Mesendoderm (in vitro differentiated cells): ENCODE measurements at regions not wholly inside any gene's neighbourhood (a gene's known extent, or its start where the extent isn't known, plus 50 kb on each side); places are given as distances from the start of the nearest gene placed in this dataset.

Experiments used
- DNase-seq: peaks from one replicate; pipeline ENCODE4 v3.0.0; 2013
- H2AK5ac ChIP-seq: 2 replicates; pipeline ENCODE4 v1.6.1; 2013; ENCODE audit warnings: low read length, inconsistent platforms
- H2BK120ac ChIP-seq: 2 replicates; pipeline ENCODE4 v1.6.1; 2013; ENCODE audit warnings: low read depth, mild to moderate bottlenecking, low read length, moderate library complexity, mixed read lengths
- H2BK15ac ChIP-seq: replicated peaks from 2 replicates; pipeline ENCODE4 v1.6.1; 2013; ENCODE audit warnings: low read depth, mild to moderate bottlenecking, moderate library complexity
- H2BK5ac ChIP-seq: 2 replicates; pipeline ENCODE4 v1.6.1; 2013; ENCODE audit warnings: low read length, inconsistent platforms
- H3K18ac ChIP-seq: 2 replicates; pipeline ENCODE4 v1.6.1; 2013; ENCODE audit warnings: mild to moderate bottlenecking, low read length, mixed read lengths
- H3K23ac ChIP-seq: one replicate; pipeline ENCODE4 v1.6.1; 2013; ENCODE audit warnings: low read length
- H3K27ac ChIP-seq: 2 replicates; pipeline ENCODE4 v1.5.1; 2013; ENCODE audit warnings: low read depth, mild to moderate bottlenecking, inconsistent platforms, low read length, moderate library complexity
- H3K27me3 ChIP-seq: 2 replicates; pipeline ENCODE4 v1.6.1; 2013; ENCODE audit warnings: low read length, control low read depth, mild to moderate bottlenecking, inconsistent platforms; ENCODE audit not compliant: insufficient read depth, poor library complexity
- H3K36me3 ChIP-seq: 2 replicates; pipeline ENCODE4 v1.6.1; 2013; ENCODE audit warnings: low read length, inconsistent platforms; ENCODE audit not compliant: control insufficient read depth, insufficient read depth
- H3K4ac ChIP-seq: one replicate; pipeline ENCODE4 v1.6.1; 2013; ENCODE audit warnings: low read depth, mild to moderate bottlenecking, low read length, moderate library complexity
- H3K4me1 ChIP-seq: 2 replicates; pipeline ENCODE4 v1.6.1; 2013; ENCODE audit warnings: low read depth, low read length, inconsistent platforms; ENCODE audit not compliant: control insufficient read depth
- H3K4me2 ChIP-seq: 2 replicates; pipeline ENCODE4 v1.6.1; 2013; ENCODE audit warnings: low read length
- H3K4me3 ChIP-seq: 2 replicates; pipeline ENCODE4 v1.5.1; 2013; ENCODE audit warnings: mild to moderate bottlenecking, low read length
- H3K56ac ChIP-seq: one replicate; pipeline ENCODE4 v1.6.1; 2013; ENCODE audit warnings: low read length
- H3K79me1 ChIP-seq: 2 replicates; pipeline ENCODE4 v1.6.1; 2013; ENCODE audit warnings: low read length, inconsistent platforms
- H3K79me2 ChIP-seq: 2 replicates; pipeline ENCODE4 v1.6.1; 2013; ENCODE audit warnings: mild to moderate bottlenecking, low read length; ENCODE audit not compliant: control insufficient read depth, insufficient read depth
- H3K9ac ChIP-seq: 2 replicates; pipeline ENCODE4 v1.6.1; 2013; ENCODE audit warnings: low read length, inconsistent platforms
- H4K5ac ChIP-seq: one replicate; pipeline ENCODE4 v1.6.1; 2013; ENCODE audit warnings: low read length
- H4K8ac ChIP-seq: one replicate; pipeline ENCODE4 v1.6.1; 2013; ENCODE audit warnings: low read depth, mild to moderate bottlenecking, control low read depth, low read length, moderate library complexity
- WGBS: extraction: QIAGEN DNeasy Blood & Tissue Kit; methylation state at CpG from one replicate; pipeline ENCODE4 v1.1.7; 2013; ENCODE audit warnings: low lambda C conversion rate, missing lambda C conversion rate; ENCODE audit not compliant: insufficient coverage; ENCODE audit errors: extremely low coverage; 5-methylcytosine and 5-hydroxymethylcytosine counted together

- Histone ChIP-seq H3K79me1 (no peaks in the 10 kb centered on the region), H3K56ac (no peak overlapping the region), H3K23ac (no peak overlapping the region), H3K9ac (no peak overlapping the region), H2BK5ac (no peak overlapping the region), H3K36me3 (no peaks in the 10 kb centered on the region), H3K4me3 (no peak overlapping the region), H4K5ac (no peak overlapping the region), H3K27me3 (no peaks in the 10 kb centered on the region), H3K27ac (no peak overlapping the region), H3K4me1 (no peaks in the 10 kb centered on the region), H3K4me2 (no peak overlapping the region), H2BK15ac (no peak overlapping the region), H4K8ac (no peak overlapping the region), H3K79me2 (no peaks in the 10 kb centered on the region), H2AK5ac (no peak overlapping the region), H2BK120ac (no peak overlapping the region), H3K4ac (no peak overlapping the region), H3K18ac (no peak overlapping the region)
- DNase-seq, result no peak
Observed at GRCh38 chr9:29873579-29873978, 2300.3 kb upstream of the C9orf72 start.

- no peak overlapping the region for H3K56ac ChIP-seq
- H3K27ac ChIP-seq, result no peak overlapping the region
- no CpG with 5 or more reads among the region's 2 CpGs for WGBS
- H3K9ac ChIP-seq, result no peak overlapping the region
- no peaks in the 10 kb centered on the region for H3K36me3 ChIP-seq
- no peaks in the 10 kb centered on the region for H3K79me2 ChIP-seq
- no peak overlapping the region for H3K4me3 ChIP-seq
- H3K4me2 ChIP-seq, result no peak overlapping the region
- DNase-seq, result no peak
- no peaks in the 10 kb centered on the region for H3K4me1 ChIP-seq
- H3K27me3 ChIP-seq, result no peaks in the 10 kb centered on the region
- H3K23ac ChIP-seq, result no peak overlapping the region
- H2BK15ac ChIP-seq, result no peak overlapping the region
- no peak overlapping the region for H3K4ac ChIP-seq
- H4K8ac ChIP-seq, result no peak overlapping the region
- H2BK5ac ChIP-seq, result no peak overlapping the region
- no peak overlapping the region for H2AK5ac ChIP-seq
- no peak overlapping the region for H4K5ac ChIP-seq
- no peaks in the 10 kb centered on the region for H3K79me1 ChIP-seq
- no peak overlapping the region for H3K18ac ChIP-seq
- H2BK120ac ChIP-seq, result no peak overlapping the region
Observed at GRCh38 chr9:29875547-29875946, 2302.3 kb upstream of the C9orf72 start.

- H4K8ac ChIP-seq, result no peak overlapping the region
- no peaks in the 10 kb centered on the region for H3K79me2 ChIP-seq
- no peak overlapping the region for H2BK15ac ChIP-seq
- no peaks in the 10 kb centered on the region for H3K4me1 ChIP-seq
- H2BK120ac ChIP-seq, result no peak overlapping the region
- no peaks in the 10 kb centered on the region for H3K36me3 ChIP-seq
- H3K27ac ChIP-seq, result no peak overlapping the region
- no peak overlapping the region for H3K18ac ChIP-seq
- no peak overlapping the region for H2AK5ac ChIP-seq
- H3K27me3 ChIP-seq, result no peaks in the 10 kb centered on the region
- DNase-seq, result no peak
- H2BK5ac ChIP-seq, result no peak overlapping the region
- H3K23ac ChIP-seq, result no peak overlapping the region
- no peak overlapping the region for H3K4me3 ChIP-seq
- no peaks in the 10 kb centered on the region for H3K79me1 ChIP-seq
- no peak overlapping the region for H3K9ac ChIP-seq
- WGBS, result no CpG with 5 or more reads among the region's 2 CpGs
- H3K56ac ChIP-seq, result no peak overlapping the region
- H3K4me2 ChIP-seq, result no peak overlapping the region
- H3K4ac ChIP-seq, result no peak overlapping the region
- H4K5ac ChIP-seq, result no peak overlapping the region
Observed at GRCh38 chr9:29882767-29883166, 2309.5 kb upstream of the C9orf72 start.

- no peak overlapping the region for H2BK120ac ChIP-seq
- no peaks in the 10 kb centered on the region for H3K79me1 ChIP-seq
- no peak overlapping the region for H3K27ac ChIP-seq
- H3K79me2 ChIP-seq, result no peaks in the 10 kb centered on the region
- H3K4me1 ChIP-seq, result no peaks in the 10 kb centered on the region
- no peak overlapping the region for H3K4me2 ChIP-seq
- H3K9ac ChIP-seq, result no peak overlapping the region
- no peak overlapping the region for H4K5ac ChIP-seq
- H3K4me3 ChIP-seq, result no peak overlapping the region
- no peak overlapping the region for H2BK15ac ChIP-seq
- no peak overlapping the region for H3K23ac ChIP-seq
- H3K36me3 ChIP-seq, result no peaks in the 10 kb centered on the region
- no peak overlapping the region for H2AK5ac ChIP-seq
- H3K18ac ChIP-seq, result no peak overlapping the region
- DNase-seq, result no peak
- H4K8ac ChIP-seq, result no peak overlapping the region
- no peak overlapping the region for H3K56ac ChIP-seq
- no peak overlapping the region for H2BK5ac ChIP-seq
- H3K4ac ChIP-seq, result no peak overlapping the region
- H3K27me3 ChIP-seq, result no peaks in the 10 kb centered on the region
Observed at GRCh38 chr9:29906065-29906464, 2332.8 kb upstream of the C9orf72 start.

GRCh38 chr9:29928072-29928471 is 2354.8 kb upstream of the C9orf72 start:
- WGBS, result no CpG with 5 or more reads among the region's 5 CpGs
- Histone ChIP-seq H2BK120ac (no peak overlapping the region), H3K27ac (no peak overlapping the region), H3K4me3 (no peak overlapping the region), H3K9ac (no peak overlapping the region), H3K4me1 (no peaks in the 10 kb centered on the region), H3K79me1 (no peaks in the 10 kb centered on the region), H3K56ac (no peak overlapping the region), H4K5ac (no peak overlapping the region), H2BK5ac (no peak overlapping the region), H3K23ac (no peak overlapping the region), H3K36me3 (no peaks in the 10 kb centered on the region), H3K18ac (no peak overlapping the region), H2BK15ac (no peak overlapping the region), H2AK5ac (no peak overlapping the region), H3K4me2 (no peak overlapping the region), H4K8ac (no peak overlapping the region), H3K4ac (no peak overlapping the region), H3K27me3 (no peaks in the 10 kb centered on the region), H3K79me2 (no peaks in the 10 kb centered on the region)
- DNase-seq, result no peak

GRCh38 chr9:29939559-29939958 is 2366.3 kb upstream of the C9orf72 start:
- Histone ChIP-seq H2BK5ac (no peak overlapping the region), H3K4me3 (no peak overlapping the region), H2BK120ac (no peak overlapping the region), H3K4ac (no peak overlapping the region), H3K4me1 (no peaks in the 10 kb centered on the region), H2BK15ac (no peak overlapping the region), H2AK5ac (no peak overlapping the region), H3K27ac (no peak overlapping the region), H3K36me3 (no peaks in the 10 kb centered on the region), H4K8ac (no peak overlapping the region), H3K4me2 (no peak overlapping the region), H3K18ac (no peak overlapping the region), H3K79me2 (no peaks in the 10 kb centered on the region), H3K56ac (no peak overlapping the region), H3K27me3 (no peaks in the 10 kb centered on the region), H3K9ac (no peak overlapping the region), H3K23ac (no peak overlapping the region), H3K79me1 (no peaks in the 10 kb centered on the region), H4K5ac (no peak overlapping the region)
- no CpG with 5 or more reads among the region's 3 CpGs for WGBS
- no peak for DNase-seq
